HG03095 (cell line): ENCODE measurements at regions not wholly inside any gene's neighbourhood (a gene's known extent, or its start where the extent isn't known, plus 50 kb on each side); places are given as distances from the start of the nearest gene placed in this dataset.

Source experiments
- ATAC-seq: cut with Tn5 transposase; IDR thresholded peaks from one replicate; pipeline ENCODE4 v1.9.1; 2021; ENCODE audit warnings: moderate library complexity; ENCODE audit not compliant: unreplicated experiment

DNA sequence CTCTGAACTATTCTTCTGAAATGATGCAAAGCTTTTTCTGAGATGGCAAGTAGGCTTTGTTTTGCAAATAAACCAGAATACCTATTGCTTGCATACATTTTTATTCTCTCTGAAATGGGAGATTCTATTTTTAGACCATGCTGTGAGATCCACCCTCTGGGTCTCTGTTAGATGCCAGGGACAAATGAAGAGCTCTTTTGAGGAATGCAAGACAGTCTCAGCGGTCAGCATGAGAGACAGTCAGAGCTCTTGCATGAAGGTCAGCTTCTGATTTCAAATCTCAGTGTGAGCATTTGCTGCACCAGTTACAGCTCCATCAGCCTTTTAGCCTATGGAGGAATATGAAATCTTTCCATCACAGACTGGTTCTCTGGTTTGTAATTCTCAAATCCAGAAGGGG is 429.9 kb upstream of the KLF6 start:
- ATAC-seq: no peak

DNA sequence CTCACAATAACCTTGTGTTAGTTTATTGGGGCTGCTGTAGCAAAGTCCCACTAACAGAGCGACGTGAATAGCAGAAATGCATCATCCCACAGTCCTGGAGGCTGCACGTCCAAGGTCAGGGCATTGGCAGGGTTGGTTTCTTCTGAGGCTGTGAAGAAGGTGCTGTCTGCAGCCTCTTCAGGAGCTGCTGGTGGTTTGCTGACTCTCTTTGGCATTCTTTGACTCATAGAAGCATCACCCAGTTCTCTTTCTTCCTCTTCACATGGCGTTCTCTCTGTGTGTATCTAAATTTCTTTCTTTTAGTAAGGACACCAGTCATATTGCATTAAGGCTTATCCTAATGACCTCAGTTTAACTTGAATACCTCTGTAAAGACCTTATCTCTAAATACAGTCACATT is 428.4 kb upstream of the KLF6 start:
- ATAC-seq: no peak

DNA sequence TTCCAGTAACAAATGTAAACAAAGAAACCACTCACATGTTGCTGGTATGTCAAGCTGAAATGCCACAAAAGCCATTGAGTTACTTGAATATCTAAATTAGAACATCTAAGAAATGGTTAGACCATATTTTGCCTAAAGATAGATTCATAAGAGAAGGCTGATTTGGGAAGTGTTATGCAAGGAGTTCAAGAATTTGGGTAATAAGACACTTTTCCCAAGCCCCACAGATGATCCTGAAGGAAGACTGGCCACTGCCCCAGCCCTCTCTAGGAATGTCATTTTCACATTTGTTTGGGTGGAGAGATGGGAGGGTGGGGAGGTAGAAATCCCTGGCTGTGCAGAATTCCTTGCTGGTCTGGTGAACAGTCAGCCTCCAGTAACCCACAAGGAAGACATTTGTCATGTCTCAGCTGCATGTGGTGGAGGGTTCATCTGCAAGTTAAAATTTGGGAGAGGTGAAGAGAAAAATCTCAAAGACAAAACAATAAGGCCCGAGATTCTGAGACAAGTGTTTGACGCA is 427.2 kb upstream of the KLF6 start:
- no peak for ATAC-seq

DNA sequence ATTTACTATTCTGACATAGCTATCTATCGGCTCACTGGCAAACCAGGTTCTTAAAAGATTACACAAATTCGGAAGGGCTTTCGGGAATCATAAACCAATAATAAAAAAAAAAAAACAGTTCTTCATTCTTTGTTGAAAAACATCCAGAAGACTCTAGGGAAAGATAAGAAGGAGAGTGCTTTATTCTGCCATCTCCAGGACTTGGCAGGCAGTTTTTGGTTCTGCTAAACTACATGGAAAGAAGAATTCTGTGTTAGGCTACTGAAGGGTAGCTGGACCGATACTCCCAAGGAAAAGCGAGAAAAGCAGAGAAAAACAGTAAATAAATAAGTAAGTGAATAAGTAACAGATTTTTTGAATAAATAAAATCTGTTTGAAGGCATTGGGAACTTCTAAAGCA is 423.5 kb upstream of the KLF6 start:
- ATAC-seq: no peak

DNA sequence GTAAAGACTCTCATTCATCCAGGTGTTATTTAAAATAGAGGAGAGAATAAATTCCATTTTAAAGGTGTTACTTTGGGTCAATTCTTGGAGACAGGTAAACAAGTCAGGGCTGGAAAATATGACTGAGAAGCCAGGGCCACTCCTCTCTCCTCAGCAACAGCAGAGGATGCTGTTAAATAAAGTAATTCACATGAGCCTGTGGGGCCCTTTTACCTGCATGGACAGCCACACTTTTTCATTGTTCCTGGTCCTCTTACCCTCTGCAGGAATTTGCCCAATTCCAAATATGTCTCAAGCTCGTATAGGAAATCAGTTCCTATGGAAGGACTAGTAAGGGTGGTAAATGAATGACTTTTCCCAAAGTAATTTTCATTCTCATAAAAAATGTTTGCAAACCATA is 420.1 kb upstream of the KLF6 start:
- ATAC-seq: no peak

GRCh38 chr10:4202938-4203337 is 417.9 kb upstream of the KLF6 start:
- no peak for ATAC-seq

GRCh38 chr10:4201866-4202825 is 417.1 kb upstream of the KLF6 start:
- no peak for ATAC-seq

GRCh38 chr10:4199196-4199595 is 414.2 kb upstream of the KLF6 start:
- ATAC-seq: no peak

DNA sequence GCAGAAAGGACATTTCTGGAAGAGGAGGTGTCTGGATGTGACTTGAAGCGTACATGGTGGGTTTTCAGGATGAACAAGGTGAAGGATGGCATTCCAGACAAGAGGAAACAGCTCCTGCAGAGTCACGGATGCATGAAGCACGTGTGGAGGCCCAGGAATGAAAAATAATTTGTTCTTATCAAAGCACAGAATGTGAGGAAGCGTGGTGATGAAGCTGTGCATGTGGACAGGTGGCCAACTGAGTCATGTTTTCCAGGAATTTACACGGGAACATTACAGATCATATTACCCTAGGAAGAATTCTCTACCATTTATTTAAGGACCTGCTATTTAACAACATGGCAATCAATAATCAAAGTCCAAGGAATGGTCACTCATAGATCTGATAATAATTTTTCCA is 413.2 kb upstream of the KLF6 start:
- ATAC-seq: no peak

- no peak for ATAC-seq
Observed at GRCh38 chr10:4197676-4198075, 412.7 kb upstream of the KLF6 start.

GRCh38 chr10:4196771-4197390 is 411.9 kb upstream of the KLF6 start:
- ATAC-seq: no peak

DNA sequence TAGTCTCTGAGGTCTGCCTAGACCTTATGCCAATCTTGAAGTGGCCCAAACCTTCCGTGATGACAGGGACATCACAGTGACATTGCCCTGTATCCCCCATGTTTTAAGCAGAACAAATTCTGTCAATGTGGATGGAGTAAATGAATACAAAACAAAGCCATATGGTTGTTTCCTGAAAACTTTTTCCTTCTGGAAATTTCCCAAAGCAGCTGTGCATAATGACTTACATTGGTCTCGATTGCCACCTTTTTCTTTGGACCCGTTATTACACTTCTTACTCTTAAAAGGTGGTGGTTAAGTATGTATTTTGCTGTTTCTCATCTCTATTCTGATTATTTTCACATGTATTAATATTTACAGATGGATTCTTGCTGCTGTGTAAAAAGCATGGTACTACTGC is 411.2 kb upstream of the KLF6 start:
- no peak for ATAC-seq

DNA sequence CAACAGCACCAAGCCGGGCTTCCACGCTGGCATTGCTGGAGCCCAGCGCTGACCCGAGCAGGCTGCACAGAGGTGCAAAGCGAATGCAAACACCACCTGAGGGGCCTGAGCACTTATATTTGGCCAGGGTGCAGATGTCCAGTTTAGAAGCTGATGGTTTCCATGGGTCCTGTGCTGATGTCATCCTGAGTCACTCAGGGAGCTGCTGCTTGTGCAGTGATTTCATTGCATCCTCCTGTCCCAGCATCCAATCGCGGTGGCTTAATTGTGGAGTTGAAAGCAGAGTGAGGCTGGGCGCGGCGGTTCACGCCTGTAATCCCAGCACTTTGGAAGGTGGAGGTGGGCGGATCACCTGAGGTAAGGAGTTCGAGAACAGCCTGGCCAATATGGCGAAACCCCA is 410.2 kb upstream of the KLF6 start:
- ATAC-seq: no peak

DNA sequence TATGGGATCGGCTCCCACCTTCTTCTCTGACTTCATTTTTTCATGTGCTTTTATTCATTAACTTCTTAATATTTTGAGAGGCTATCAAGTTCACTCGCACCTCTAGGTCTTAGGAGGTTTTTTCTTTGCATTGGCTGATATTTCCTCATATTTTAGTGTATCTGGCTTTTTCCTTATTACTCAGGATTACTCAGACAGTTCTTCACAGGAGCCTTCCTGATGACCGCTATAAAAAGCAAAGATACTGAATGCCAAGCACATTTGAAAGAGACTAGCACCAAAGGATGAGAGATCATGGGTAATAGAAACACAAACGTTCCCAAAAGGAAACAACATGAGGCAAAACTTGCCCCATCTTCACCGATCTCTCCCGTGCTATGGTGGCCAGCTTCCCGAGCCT is 409.2 kb upstream of the KLF6 start:
- no peak for ATAC-seq

DNA sequence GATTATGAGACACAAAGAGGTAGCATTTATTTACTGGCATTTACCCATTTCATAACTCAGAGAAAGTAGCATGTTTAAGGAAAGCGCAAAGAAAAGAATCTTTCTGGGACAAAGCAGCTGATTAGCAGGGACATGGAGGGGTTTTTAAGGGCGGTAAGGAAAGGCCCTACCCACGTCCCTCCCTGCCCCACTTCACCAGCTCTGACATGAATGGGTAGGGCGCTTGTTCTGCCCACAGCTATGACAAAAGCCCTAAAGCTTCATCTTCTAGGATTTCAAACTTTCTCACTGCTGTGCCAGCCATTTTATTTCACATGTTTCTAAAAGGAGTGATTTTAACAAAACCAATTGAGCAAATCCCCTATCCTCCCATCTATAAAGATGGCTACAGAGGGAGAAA is 406.9 kb upstream of the KLF6 start:
- ATAC-seq: no peak

GRCh38 chr10:4191354-4191753 is 406.3 kb upstream of the KLF6 start:
- no peak for ATAC-seq

- ATAC-seq: no peak
Observed at GRCh38 chr10:4190876-4191275, 405.9 kb upstream of the KLF6 start.

DNA sequence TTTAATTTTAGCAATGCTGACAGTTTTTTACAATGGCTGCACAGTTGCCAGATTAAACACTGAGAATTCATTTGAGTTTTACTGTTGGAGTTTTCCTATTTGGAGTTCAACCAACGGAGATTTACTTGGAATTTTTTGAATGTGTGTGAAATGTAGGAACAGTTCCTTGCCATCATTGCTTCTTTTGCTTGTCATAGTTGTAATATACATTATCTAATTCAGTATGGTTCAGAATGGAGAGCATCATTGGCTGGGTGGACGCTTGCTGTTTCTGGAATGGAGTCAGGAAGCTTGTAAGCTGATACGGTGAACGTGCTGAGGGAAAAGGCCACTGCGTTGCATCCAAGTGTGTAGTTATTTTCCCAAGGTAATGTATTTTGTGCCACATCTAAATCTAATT is 404.3 kb upstream of the KLF6 start:
- ATAC-seq: no peak

DNA sequence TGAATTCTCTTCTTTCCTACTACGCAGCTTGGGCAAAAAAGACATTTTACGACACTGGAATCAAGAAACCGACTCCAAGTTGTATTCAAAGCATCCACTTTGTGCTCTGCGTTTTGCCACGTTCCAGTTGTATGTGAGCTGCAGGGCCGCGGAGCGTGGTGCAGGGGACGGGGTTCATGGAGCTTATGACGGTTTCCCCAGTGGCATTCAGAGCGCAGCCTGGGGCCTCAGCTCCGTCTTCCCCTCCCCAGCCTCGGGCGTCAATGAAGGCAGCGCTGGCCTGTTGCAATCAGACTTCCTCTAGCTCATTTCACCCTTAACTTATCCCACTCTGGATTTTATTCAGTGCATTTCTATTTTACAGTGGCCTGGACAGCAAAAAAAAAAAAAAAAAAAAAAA is 403.4 kb upstream of the KLF6 start:
- no peak for ATAC-seq

DNA sequence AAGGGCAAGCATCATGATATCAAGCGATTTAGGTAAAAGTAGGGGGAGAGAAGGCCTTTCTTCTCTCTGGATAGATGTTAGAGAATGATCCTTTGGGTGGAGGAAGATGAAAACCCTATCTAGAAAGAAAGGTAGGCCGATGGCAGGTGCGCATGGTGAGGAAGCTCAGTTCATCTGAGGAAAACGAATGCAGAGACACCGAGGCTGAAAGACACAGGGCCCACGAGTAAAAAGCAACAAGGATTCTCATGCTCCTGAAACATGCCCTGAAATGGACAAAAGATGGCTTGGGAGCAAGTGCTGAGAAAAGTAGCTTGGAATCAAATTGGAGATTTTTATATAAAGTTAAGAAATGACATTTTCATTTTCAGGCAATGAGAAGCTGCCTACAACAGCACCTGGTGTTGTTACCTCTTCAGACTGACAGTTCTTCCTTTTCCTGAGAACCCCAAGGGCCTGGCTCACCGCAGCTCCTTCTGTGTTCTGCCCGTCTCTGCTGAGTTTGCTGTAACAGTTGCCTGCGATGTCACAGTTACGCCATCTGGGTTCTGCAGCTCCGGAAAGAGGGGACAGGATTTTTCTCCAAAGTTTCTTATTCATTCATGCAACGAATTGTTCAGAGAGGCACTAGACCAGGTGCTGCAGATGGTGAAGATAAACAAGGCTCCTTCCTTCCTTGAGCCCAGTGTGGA is 402.0 kb upstream of the KLF6 start:
- no peak for ATAC-seq

- no peak for ATAC-seq
Observed at GRCh38 chr10:4183761-4184261, 398.8 kb upstream of the KLF6 start.
